ENCODE measurements at regions not wholly inside any gene's neighbourhood (a gene's known extent, or its start where the extent isn't known, plus 50 kb on each side); places are given as distances from the start of the nearest gene placed in this dataset.

DNA sequence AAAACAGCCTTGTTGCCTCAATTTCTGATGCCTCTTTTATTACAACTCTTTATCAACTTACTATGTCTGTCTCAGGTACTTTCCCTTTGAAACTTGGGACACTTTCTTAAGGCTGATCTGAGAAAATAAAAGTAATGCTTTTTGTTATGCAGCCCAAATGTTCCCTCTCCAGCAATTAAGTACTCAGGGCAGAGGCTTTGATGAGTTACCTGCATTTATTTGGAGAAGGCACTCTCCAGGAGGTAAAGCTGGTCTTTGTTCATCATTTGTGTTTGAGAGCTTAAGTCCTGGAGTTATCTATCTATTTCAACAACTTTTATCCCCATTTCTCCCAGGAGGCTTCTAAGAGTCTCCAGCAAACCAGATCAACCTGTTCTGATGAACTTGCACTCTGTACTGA lies 259.2 kb downstream of the ASXL3 start:
- TF ChIP-seq TOX (CRISPR knock-in tag; IDR thresholded peaks at IDR 0.05; ENCODE audit: borderline replicate concordance) (no peak), POU6F1 (CRISPR knock-in tag; IDR thresholded peaks at IDR 0.05; ENCODE audit: borderline replicate concordance, low read depth) (no peak), BACH2 (CRISPR knock-in tag; IDR thresholded peaks at IDR 0.05; ENCODE audit: borderline replicate concordance) (no peak), ZFP3 (CRISPR knock-in tag; IDR thresholded peaks at IDR 0.05) (no peak), ARNTL (CRISPR knock-in tag; IDR thresholded peaks at IDR 0.05; ENCODE audit: borderline replicate concordance, low read depth) (no peak), ZFP30 (CRISPR knock-in tag; IDR thresholded peaks at IDR 0.05) (no peak), TCF4 (CRISPR knock-in tag; IDR thresholded peaks at IDR 0.05; ENCODE audit: borderline replicate concordance) (no peak), OSR1 (CRISPR knock-in tag; IDR thresholded peaks at IDR 0.05) (no peak), CREB5 (CRISPR knock-in tag; IDR thresholded peaks at IDR 0.05; ENCODE audit: low read depth) (no peak), ZC3H10 (CRISPR knock-in tag; IDR thresholded peaks at IDR 0.05) (no peak), ISL1 (CRISPR knock-in tag; IDR thresholded peaks at IDR 0.05) (no peak)
- TF ChIP-seq, protein P1, sequence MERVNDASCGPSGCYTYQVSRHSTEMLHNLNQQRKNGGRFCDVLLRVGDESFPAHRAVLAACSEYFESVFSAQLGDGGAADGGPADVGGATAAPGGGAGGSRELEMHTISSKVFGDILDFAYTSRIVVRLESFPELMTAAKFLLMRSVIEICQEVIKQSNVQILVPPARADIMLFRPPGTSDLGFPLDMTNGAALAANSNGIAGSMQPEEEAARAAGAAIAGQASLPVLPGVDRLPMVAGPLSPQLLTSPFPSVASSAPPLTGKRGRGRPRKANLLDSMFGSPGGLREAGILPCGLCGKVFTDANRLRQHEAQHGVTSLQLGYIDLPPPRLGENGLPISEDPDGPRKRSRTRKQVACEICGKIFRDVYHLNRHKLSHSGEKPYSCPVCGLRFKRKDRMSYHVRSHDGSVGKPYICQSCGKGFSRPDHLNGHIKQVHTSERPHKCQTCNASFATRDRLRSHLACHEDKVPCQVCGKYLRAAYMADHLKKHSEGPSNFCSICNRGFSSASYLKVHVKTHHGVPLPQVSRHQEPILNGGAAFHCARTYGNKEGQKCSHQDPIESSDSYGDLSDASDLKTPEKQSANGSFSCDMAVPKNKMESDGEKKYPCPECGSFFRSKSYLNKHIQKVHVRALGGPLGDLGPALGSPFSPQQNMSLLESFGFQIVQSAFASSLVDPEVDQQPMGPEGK (CRISPR knock-in tag; IDR thresholded peaks at IDR 0.05; ENCODE audit: borderline replicate concordance), result no peak

Data from SK-N-SH treated with all-trans-retinoic acid at 6 μM for 48 hours (cell line).